A673 (cell line): ENCODE measurements at regions not wholly inside any gene's neighbourhood (a gene's known extent, or its start where the extent isn't known, plus 50 kb on each side); places are given as distances from the start of the nearest gene placed in this dataset.

Source experiments
- BruUV-seq: library from RNA; stranded (reverse); fragments of 400-500 nt; replicated peaks from 2 replicates; lab custom pipeline; 2021; lab: Mats Ljungman, UMichigan
- CTCF ChIA-PET: fragments of 300-600 bp; sonication (Branson Sonifier 250); formaldehyde crosslinking; loops from one replicate; lab custom pipeline; 2022; ENCODE audit warnings: antibody characterized with exemption; lab: Charles Lee
- POLR2A ChIA-PET: fragments of 300-600 bp; sonication (Branson Sonifier 250); formaldehyde crosslinking; loops from one replicate; lab custom pipeline; 2022; ENCODE audit warnings: antibody characterized with exemption; ENCODE audit not compliant: low non-redundant PET; lab: Charles Lee
- DNase-seq: peaks from one replicate; pipeline ENCODE4 v3.0.0-alpha.2; 2015; ENCODE audit warnings: low spot score
- H3K27ac ChIP-seq: fragments of 200-600 bp; sonication (generic); 2 replicates; pipeline ENCODE4 v1.5.1; 2016; ENCODE audit warnings: mixed run types, low read depth, mild to moderate bottlenecking, mixed read lengths, antibody characterized with exemption, low read length; ENCODE audit not compliant: poor library complexity, severe bottlenecking
- H3K27me3 ChIP-seq: fragments of 200-600 bp; sonication (generic); replicated peaks from 2 replicates; pipeline ENCODE4 v1.6.1; 2017; ENCODE audit warnings: mixed run types, low read depth, mild to moderate bottlenecking, mixed read lengths, antibody characterized with exemption, low read length; ENCODE audit not compliant: insufficient read depth, poor library complexity
- H3K36me3 ChIP-seq: fragments of 200-600 bp; sonication (generic); 2 replicates; pipeline ENCODE4 v1.6.1; 2016; ENCODE audit warnings: mixed run types, mild to moderate bottlenecking, mixed read lengths, antibody characterized with exemption, low read length; ENCODE audit not compliant: insufficient read depth, poor library complexity, severe bottlenecking
- H3K4me1 ChIP-seq: fragments of 200-600 bp; sonication (generic); 2 replicates; pipeline ENCODE4 v1.6.1; 2017; ENCODE audit warnings: mixed run types, mild to moderate bottlenecking, mixed read lengths, antibody characterized with exemption, low read length; ENCODE audit not compliant: insufficient read depth, poor library complexity, severe bottlenecking
- H3K4me3 ChIP-seq: fragments of 200-600 bp; sonication (generic); 2 replicates; pipeline ENCODE4 v1.5.1; 2016; ENCODE audit warnings: low read depth, mixed run types, mild to moderate bottlenecking, mixed read lengths, low read length; ENCODE audit not compliant: poor library complexity, severe bottlenecking
- H3K9me3 ChIP-seq: fragments of 200-600 bp; sonication (generic); 2 replicates; pipeline ENCODE4 v1.6.1; 2016; ENCODE audit warnings: mixed run types, low read depth, mild to moderate bottlenecking, mixed read lengths, antibody characterized with exemption, low read length; ENCODE audit not compliant: poor library complexity, severe bottlenecking
- EZH2 ChIP-seq: fragments of 200-600 bp; sonication (generic); IDR thresholded peaks from 2 replicates; pipeline ENCODE4 v1.6.1; 2017; ENCODE audit warnings: borderline replicate concordance, low read depth, mild to moderate bottlenecking, mixed read lengths, antibody characterized with exemption, low read length; ENCODE audit not compliant: poor library complexity, severe bottlenecking
- intact Hi-C: fragments of 100-400 bp; cut with micrococcal nuclease; formaldehyde crosslinking; loops from one replicate; pipeline ENCODE4 v1.10.0; 2022; ENCODE audit not compliant: unreplicated experiment
- TF ChIP-seq, protein P1 (sequence below): fragments of 300-800, 200-600 bp; sonication (generic); conservative IDR thresholded peaks from 2 replicates; pipeline ENCODE4 v1.5.1; 2017; ENCODE audit warnings: low read depth, mild to moderate bottlenecking, antibody characterized with exemption, low read length, moderate library complexity, mixed read lengths

- Histone ChIP-seq H3K9me3 (no peaks in the 10 kb centered on the region), H3K36me3 (no peaks in the 10 kb centered on the region), H3K27ac (no peak overlapping the region), H3K4me1 (no peaks in the 10 kb centered on the region), H3K4me3 (no peak overlapping the region), H3K27me3 (no peaks in the 10 kb centered on the region)
- TF ChIP-seq, protein P1, sequence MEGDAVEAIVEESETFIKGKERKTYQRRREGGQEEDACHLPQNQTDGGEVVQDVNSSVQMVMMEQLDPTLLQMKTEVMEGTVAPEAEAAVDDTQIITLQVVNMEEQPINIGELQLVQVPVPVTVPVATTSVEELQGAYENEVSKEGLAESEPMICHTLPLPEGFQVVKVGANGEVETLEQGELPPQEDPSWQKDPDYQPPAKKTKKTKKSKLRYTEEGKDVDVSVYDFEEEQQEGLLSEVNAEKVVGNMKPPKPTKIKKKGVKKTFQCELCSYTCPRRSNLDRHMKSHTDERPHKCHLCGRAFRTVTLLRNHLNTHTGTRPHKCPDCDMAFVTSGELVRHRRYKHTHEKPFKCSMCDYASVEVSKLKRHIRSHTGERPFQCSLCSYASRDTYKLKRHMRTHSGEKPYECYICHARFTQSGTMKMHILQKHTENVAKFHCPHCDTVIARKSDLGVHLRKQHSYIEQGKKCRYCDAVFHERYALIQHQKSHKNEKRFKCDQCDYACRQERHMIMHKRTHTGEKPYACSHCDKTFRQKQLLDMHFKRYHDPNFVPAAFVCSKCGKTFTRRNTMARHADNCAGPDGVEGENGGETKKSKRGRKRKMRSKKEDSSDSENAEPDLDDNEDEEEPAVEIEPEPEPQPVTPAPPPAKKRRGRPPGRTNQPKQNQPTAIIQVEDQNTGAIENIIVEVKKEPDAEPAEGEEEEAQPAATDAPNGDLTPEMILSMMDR, result no peak
- TF ChIP-seq EZH2, result no peak
- no peak for DNase-seq
- ChIA-PET POLR2A (no interaction called here), CTCF (no interaction called here)
- no TSS peak for BruUV-seq
- intact Hi-C loops, result no loop called here
Observed at GRCh38 chr4:146041139-146042004, 102.7 kb upstream of the ZNF827 start.

DNA sequence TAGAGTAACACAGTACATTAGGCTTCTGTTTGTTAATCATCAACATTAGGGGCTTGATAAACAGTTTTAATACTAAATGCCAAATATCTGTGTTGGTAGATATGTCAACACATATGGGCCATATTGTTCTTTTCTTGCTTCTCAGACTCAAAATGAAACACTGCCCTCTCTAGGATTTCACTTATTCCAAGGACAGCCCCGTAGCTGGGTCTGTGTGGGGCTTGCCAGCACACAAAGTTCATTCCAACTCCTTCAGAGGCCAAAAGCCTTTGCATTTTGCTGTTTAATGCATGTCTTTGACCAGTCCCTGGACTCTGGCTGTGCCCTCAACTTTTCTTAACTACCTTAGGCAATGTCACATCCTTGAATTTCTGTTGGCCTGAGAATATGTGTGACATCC is 102.0 kb upstream of the ZNF827 start:
- CTCF ChIA-PET, result no interaction called here
- no peak for DNase-seq
- POLR2A ChIA-PET, result no interaction called here
- no peaks in the 10 kb centered on the region for H3K27me3 ChIP-seq
- no TSS peak for BruUV-seq
- TF ChIP-seq, protein P1, result peak; percentile 29; the same call in 1 of the 2 replicates
- no peak for TF ChIP-seq EZH2
- intact Hi-C loops, result no loop called here
- H3K9me3 ChIP-seq, result no peaks in the 10 kb centered on the region
- H3K4me3 ChIP-seq, result no peak overlapping the region
- no peaks in the 10 kb centered on the region for H3K4me1 ChIP-seq
- no peak overlapping the region for H3K27ac ChIP-seq
- no peaks in the 10 kb centered on the region for H3K36me3 ChIP-seq

- BruUV-seq, result no TSS peak
Observed at GRCh38 chr4:146033149-146033548, 94.5 kb upstream of the ZNF827 start.

More at GRCh38 chr4:146033149-146033548, 94.5 kb upstream of the ZNF827 start:
- no peaks in the 10 kb centered on the region for H3K9me3 ChIP-seq
- H3K36me3 ChIP-seq, result no peaks in the 10 kb centered on the region
- no peaks in the 10 kb centered on the region for H3K27me3 ChIP-seq
- intact Hi-C loops, result no loop called here
- no peaks in the 10 kb centered on the region for H3K4me1 ChIP-seq
- H3K4me3 ChIP-seq, result no peak overlapping the region
- CTCF ChIA-PET, result interaction anchor here (0.6 kb wide), 1 partner anchor 492 kb away, joined by 3 read pairs; no protein-coding TSS in a partner anchor
- no peak overlapping the region for H3K27ac ChIP-seq
- no peak for DNase-seq
- TF ChIP-seq EZH2, result no peak
- TF ChIP-seq, protein P1, result no peak
- POLR2A ChIA-PET, result no interaction called here
